Right atrium auricular region (tissue), 2 donors: ENCODE measurements at regions not wholly inside any gene's neighbourhood (a gene's known extent, or its start where the extent isn't known, plus 50 kb on each side); places are given as distances from the start of the nearest gene placed in this dataset.

Experiments used
- DNase-seq: peaks from one replicate; pipeline ENCODE4 v3.0.0-alpha.2; 2019; ENCODE audit warnings: low spot score
- H3K27ac ChIP-seq, 2 donors: fragments of 200-600 bp; sonication (generic); 1 replicate in 1 of 2; 2 replicates in 1 of 2; pipeline ENCODE4 v1.5.1; 2016 to 2019
- H3K27me3 ChIP-seq, 2 donors: fragments of 200-600 bp; sonication (generic); one replicate each; pipeline versions ENCODE4 v1.5.1 to v1.6.0; 2017 to 2019
- H3K36me3 ChIP-seq: fragments of 200-600 bp; sonication (generic); one replicate; pipeline ENCODE4 v1.5.1; 2016
- H3K4me1 ChIP-seq, 2 donors: fragments of 200-600 bp; sonication (generic); one replicate each; pipeline versions ENCODE4 v1.5.1 to v1.6.0; 2017 to 2019
- H3K4me3 ChIP-seq, 2 donors: fragments of 200-600 bp; sonication (generic); 1 replicate in 1 of 2; 2 replicates in 1 of 2; pipeline ENCODE4 v1.5.1; 2017 to 2019; ENCODE audit warnings: mild to moderate bottlenecking in 1 of 2, moderate library complexity in 1 of 2
- H3K9me3 ChIP-seq, 2 donors: fragments of 200-600 bp; sonication (generic); one replicate each; pipeline ENCODE4 v1.5.1; 2019
- CTCF ChIP-seq, 2 donors: fragments of 200-600 bp; sonication (generic); IDR thresholded peaks; one replicate each; pipeline ENCODE4 v1.5.1; 2019; ENCODE audit warnings: antibody characterized with exemption in 2 of 2

DNA sequence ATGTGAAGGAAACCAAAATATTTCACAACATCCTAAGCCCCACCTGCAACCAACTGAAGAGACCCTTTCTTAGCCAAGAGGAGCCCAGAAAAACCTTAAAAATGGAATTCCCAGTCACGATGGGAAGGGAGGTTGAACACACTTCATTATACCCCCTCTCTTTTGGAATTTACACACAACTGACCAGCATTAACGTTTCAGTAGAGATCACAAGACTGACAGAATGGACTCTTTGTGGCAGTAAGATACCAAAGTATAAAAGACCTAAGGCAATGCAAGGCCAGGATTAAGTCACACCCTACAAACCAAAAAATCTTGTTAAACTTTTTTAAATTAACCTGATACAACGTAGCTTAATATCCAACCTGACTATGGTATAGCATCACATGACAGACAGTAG is 190.9 kb downstream of the OTOR start:
- no peaks in the 10 kb centered on the region for H3K27me3 ChIP-seq
- H3K4me3 ChIP-seq, result no peak overlapping the region
- no peaks in the 10 kb centered on the region for H3K36me3 ChIP-seq
- no peak for TF ChIP-seq CTCF (IDR thresholded peaks at IDR 0.05)
- peaks cover 0 to 3% of the 10 kb centered on the region in 2 donors for H3K9me3 ChIP-seq
- DNase-seq, result no peak
- no peak overlapping the region for H3K27ac ChIP-seq
- H3K4me1 ChIP-seq, result no peaks in the 10 kb centered on the region

GRCh38 chr20:16940701-16941100 is 192.5 kb downstream of the OTOR start:
- Histone ChIP-seq H3K9me3 (peaks cover 0 to 3% of the 10 kb centered on the region in 2 donors), H3K27ac (no peak overlapping the region), H3K27me3 (no peaks in the 10 kb centered on the region), H3K4me1 (no peaks in the 10 kb centered on the region), H3K4me3 (no peak overlapping the region), H3K36me3 (no peaks in the 10 kb centered on the region)
- no peak for DNase-seq
- TF ChIP-seq CTCF (IDR thresholded peaks at IDR 0.05), result no peak

- no peak for DNase-seq
- Histone ChIP-seq H3K9me3 (no peaks in the 10 kb centered on the region), H3K4me3 (no peak overlapping the region), H3K4me1 (no peaks in the 10 kb centered on the region), H3K27me3 (no peaks in the 10 kb centered on the region), H3K36me3 (no peaks in the 10 kb centered on the region), H3K27ac (no peak overlapping the region)
- no peak for TF ChIP-seq CTCF (IDR thresholded peaks at IDR 0.05)
Measured at GRCh38 chr20:16942051-16942450, 193.9 kb downstream of the OTOR start.

GRCh38 chr20:16942756-16943155 is 194.6 kb downstream of the OTOR start:
- Histone ChIP-seq H3K4me3 (no peak overlapping the region), H3K27ac (no peak overlapping the region), H3K27me3 (no peaks in the 10 kb centered on the region), H3K4me1 (no peaks in the 10 kb centered on the region), H3K9me3 (no peaks in the 10 kb centered on the region), H3K36me3 (no peaks in the 10 kb centered on the region)
- DNase-seq, result no peak
- no peak for TF ChIP-seq CTCF (IDR thresholded peaks at IDR 0.05)

DNA sequence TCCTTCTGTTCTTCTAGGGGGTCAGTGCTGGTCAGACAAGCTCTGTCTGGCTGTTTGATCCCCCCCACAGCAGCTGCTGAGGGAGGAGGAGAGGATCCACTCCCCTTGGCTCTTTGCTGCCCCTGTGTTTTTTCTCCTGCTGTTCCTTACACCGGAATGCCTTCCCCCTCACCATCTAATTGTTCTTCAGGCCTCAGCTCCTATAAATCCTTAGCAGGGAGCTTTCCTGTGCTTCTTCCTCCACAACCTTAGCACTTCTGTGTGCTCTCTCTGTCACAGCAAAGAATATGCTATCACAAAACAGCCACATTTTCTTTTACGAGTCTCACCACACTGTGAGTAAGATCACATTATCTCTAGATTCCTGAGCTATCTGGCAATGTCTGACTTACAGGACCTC is 196.6 kb downstream of the OTOR start:
- no peak overlapping the region for H3K27ac ChIP-seq
- H3K9me3 ChIP-seq, result peaks cover 0 to 9% of the 10 kb centered on the region in 2 donors
- H3K4me1 ChIP-seq, result no peaks in the 10 kb centered on the region
- no peaks in the 10 kb centered on the region for H3K27me3 ChIP-seq
- TF ChIP-seq CTCF (IDR thresholded peaks at IDR 0.05), result no peak
- H3K4me3 ChIP-seq, result no peak overlapping the region
- no peaks in the 10 kb centered on the region for H3K36me3 ChIP-seq
- DNase-seq, result no peak

GRCh38 chr20:16945619-16946018 is 197.5 kb downstream of the OTOR start:
- no peaks in the 10 kb centered on the region for H3K4me1 ChIP-seq
- TF ChIP-seq CTCF (IDR thresholded peaks at IDR 0.05), result no peak
- no peak overlapping the region for H3K27ac ChIP-seq
- no peak overlapping the region for H3K4me3 ChIP-seq
- no peaks in the 10 kb centered on the region for H3K27me3 ChIP-seq
- H3K36me3 ChIP-seq, result no peaks in the 10 kb centered on the region
- peaks cover 0 to 18% of the 10 kb centered on the region in 2 donors for H3K9me3 ChIP-seq
- no peak for DNase-seq
